ENCODE measurements at regions not wholly inside any gene's neighbourhood (a gene's known extent, or its start where the extent isn't known, plus 50 kb on each side); places are given as distances from the start of the nearest gene placed in this dataset.
"Not testable (repeated sequence)": the region's sequence is repeated elsewhere in the genome, so short reads cannot be mapped to it uniquely, and the experiment has no call there.

DNA sequence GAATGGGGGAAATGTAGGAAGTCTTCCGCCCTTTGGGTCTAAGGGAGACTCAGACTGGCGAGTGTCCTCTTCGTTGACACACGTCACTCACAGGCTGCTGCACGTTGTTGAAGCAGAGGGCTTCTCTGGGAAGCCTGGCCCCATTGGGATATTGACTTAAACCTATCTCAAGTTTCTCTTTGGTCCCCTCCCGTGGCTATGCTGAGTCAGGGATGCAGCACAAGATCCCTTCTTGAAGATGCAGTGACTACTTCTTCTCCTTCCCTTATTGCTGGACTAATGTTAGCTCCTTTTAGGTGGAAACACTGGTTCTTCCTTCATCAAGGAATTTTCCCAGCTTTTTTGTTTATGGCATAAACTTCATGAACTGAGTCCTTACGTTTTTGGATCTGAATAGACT is 89.8 kb upstream of the CCDC71L start:
- TF ChIP-seq, protein P1, sequence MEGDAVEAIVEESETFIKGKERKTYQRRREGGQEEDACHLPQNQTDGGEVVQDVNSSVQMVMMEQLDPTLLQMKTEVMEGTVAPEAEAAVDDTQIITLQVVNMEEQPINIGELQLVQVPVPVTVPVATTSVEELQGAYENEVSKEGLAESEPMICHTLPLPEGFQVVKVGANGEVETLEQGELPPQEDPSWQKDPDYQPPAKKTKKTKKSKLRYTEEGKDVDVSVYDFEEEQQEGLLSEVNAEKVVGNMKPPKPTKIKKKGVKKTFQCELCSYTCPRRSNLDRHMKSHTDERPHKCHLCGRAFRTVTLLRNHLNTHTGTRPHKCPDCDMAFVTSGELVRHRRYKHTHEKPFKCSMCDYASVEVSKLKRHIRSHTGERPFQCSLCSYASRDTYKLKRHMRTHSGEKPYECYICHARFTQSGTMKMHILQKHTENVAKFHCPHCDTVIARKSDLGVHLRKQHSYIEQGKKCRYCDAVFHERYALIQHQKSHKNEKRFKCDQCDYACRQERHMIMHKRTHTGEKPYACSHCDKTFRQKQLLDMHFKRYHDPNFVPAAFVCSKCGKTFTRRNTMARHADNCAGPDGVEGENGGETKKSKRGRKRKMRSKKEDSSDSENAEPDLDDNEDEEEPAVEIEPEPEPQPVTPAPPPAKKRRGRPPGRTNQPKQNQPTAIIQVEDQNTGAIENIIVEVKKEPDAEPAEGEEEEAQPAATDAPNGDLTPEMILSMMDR (conservative IDR thresholded peaks at IDR 0.05): no peak
- no peak for TF ChIP-seq EZH2 (IDR thresholded peaks at IDR 0.05; ENCODE audit: low read depth)
- Histone ChIP-seq H3K4me3 (no peak overlapping the region), H2AFZ (no peak overlapping the region), H3K36me3 (ENCODE audit: low read depth) (no peaks in the 10 kb centered on the region), H3K4me2 (no peak overlapping the region), H3K9me2 (ENCODE audit: insufficient read depth) (no peaks in the 10 kb centered on the region), H3K9me3 (ENCODE audit: insufficient read depth, low read depth) (no peaks in the 10 kb centered on the region), H3K27me3 (ENCODE audit: insufficient read depth, low read depth) (no peaks in the 10 kb centered on the region), H4K20me1 (ENCODE audit: insufficient read depth) (no peaks in the 10 kb centered on the region), H3K79me2 (ENCODE audit: low read depth) (no peaks in the 10 kb centered on the region), H3F3A (ENCODE audit: insufficient read depth, low read depth) (peaks cover 9% of the 10 kb centered on the region; the same call in 1 of the 2 replicates), H3K27ac (no peak overlapping the region), H3K4me1 (replicated peaks; ENCODE audit: insufficient read depth) (no peaks in the 10 kb centered on the region; the same call in 1 of the 2 replicates)
- POLR2A ChIA-PET (ENCODE audit: unreplicated experiment): no interaction called here
- BruUV-seq (replicated peaks): no TSS peak
- CTCF ChIA-PET: no interaction called here
- DNase-seq: no peak
- intact Hi-C loops (cut with micrococcal nuclease; ENCODE audit: unreplicated experiment): no loop called here

DNA sequence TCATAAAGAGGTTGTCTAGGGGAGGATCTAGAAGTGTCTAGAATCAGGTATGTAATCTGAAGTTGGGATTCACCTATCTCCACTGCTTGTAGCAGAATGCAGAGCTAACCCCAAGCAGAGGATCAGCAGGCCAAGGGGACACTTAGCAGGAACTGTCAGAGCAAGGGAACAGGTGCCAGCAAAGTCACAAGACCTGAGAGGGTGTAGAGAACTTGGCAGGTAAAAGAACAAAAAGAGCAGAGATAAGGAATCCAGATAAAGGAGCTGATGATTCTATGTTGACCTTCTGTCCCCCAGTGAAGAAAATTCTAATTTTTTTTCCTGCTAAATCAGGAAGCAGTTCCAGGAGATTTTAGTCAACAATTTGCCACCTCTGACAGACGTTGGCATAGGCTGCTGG is 91.4 kb upstream of the CCDC71L start:
- no peak overlapping the region for H2AFZ ChIP-seq
- H3K4me1 ChIP-seq (replicated peaks; ENCODE audit: insufficient read depth): no peaks in the 10 kb centered on the region; the same call in 1 of the 2 replicates
- ChIA-PET POLR2A (ENCODE audit: unreplicated experiment) (interaction anchor here (0.6 to 1.1 kb wide), 5 partner anchors 16 to 468 kb away, joined by 4 to 10 read pairs (median 5); partner anchors contain the start of genes HBP1 and NAMPT), CTCF (interaction anchor here (1.0 to 1.4 kb wide), 2 partner anchors 15 to 73 kb away, joined by 3 to 5 read pairs; no protein-coding TSS in a partner anchor)
- peak in 1 of 2 experiments; percentile 49 for DNase-seq
- no peaks in the 10 kb centered on the region for H3K79me2 ChIP-seq (ENCODE audit: low read depth)
- no peak overlapping the region for H3K27ac ChIP-seq
- TF ChIP-seq, protein P1 (conservative IDR thresholded peaks at IDR 0.05): no peak
- TF ChIP-seq EZH2 (IDR thresholded peaks at IDR 0.05; ENCODE audit: low read depth): no peak
- no peak overlapping the region for H3K4me3 ChIP-seq
- no TSS peak for BruUV-seq (replicated peaks)
- H3K9me2 ChIP-seq (ENCODE audit: insufficient read depth): no peaks in the 10 kb centered on the region
- H3K36me3 ChIP-seq (ENCODE audit: low read depth): no peaks in the 10 kb centered on the region
- no peak overlapping the region for H3K4me2 ChIP-seq
- intact Hi-C loops (cut with micrococcal nuclease; ENCODE audit: unreplicated experiment): no loop called here
- H3F3A ChIP-seq (ENCODE audit: insufficient read depth, low read depth): peaks cover 9% of the 10 kb centered on the region; the same call in 1 of the 2 replicates
- no peaks in the 10 kb centered on the region for H4K20me1 ChIP-seq (ENCODE audit: insufficient read depth)
- no peaks in the 10 kb centered on the region for H3K27me3 ChIP-seq (ENCODE audit: insufficient read depth, low read depth)
- H3K9me3 ChIP-seq (ENCODE audit: insufficient read depth, low read depth): no peaks in the 10 kb centered on the region

DNA sequence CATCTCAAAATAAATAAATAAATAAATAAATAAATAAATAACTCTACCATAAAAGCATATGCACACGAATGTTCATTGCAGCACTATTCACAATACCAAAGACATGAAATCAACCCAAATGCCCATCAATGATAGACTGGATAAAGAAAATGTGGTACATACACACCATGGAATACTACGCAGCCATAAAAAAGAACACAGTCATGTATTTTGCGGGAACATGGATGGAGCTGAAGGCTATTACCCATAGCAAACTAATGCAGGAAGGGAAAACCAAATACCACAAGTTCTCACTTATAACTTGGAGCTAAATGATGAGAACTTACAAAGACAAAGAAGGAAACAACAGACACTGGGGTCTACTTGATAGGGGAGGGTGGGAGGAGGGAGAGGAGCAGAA is 94.1 kb upstream of the CCDC71L start:
- H3K9me2 ChIP-seq (ENCODE audit: insufficient read depth); CTCF ChIA-PET; DNase-seq; H3K4me1 ChIP-seq (replicated peaks; ENCODE audit: insufficient read depth); intact Hi-C loops (cut with micrococcal nuclease; ENCODE audit: unreplicated experiment); H3K4me3 ChIP-seq; H3K27me3 ChIP-seq (ENCODE audit: insufficient read depth, low read depth); H3K9me3 ChIP-seq (ENCODE audit: insufficient read depth, low read depth); H2AFZ ChIP-seq; H3K27ac ChIP-seq; H3K4me2 ChIP-seq; H3K79me2 ChIP-seq (ENCODE audit: low read depth); H3K36me3 ChIP-seq (ENCODE audit: low read depth); H4K20me1 ChIP-seq (ENCODE audit: insufficient read depth); BruUV-seq (replicated peaks); H3F3A ChIP-seq (ENCODE audit: insufficient read depth, low read depth): not testable (repeated sequence)
- POLR2A ChIA-PET (ENCODE audit: unreplicated experiment): interaction anchor here (0.6 kb wide), 1 partner anchor 861 kb away, joined by 3 read pairs; no protein-coding TSS in a partner anchor

DNA sequence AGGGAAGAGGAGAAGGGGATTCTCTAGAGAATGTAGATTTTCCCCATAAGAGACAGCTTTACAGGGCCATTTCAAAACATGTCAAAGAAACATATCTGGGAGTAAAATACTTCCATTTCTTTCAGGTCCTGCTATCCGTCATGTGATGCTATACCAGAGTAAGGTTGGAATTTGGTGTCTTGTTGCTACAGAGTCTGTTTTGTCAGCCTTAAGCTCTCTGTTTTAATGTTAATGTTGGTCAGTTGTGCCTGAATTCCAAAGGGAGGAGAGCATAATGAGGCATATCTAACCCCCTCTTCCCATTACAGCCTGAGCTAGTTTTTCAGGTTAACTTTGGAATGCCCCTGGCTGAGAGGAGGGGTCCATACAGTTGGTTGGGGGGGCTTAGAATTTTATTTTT is 94.7 kb upstream of the CCDC71L start:
- POLR2A ChIA-PET (ENCODE audit: unreplicated experiment): no interaction called here
- no peak overlapping the region for H3K4me3 ChIP-seq
- H3K4me2 ChIP-seq: no peak overlapping the region
- H3F3A ChIP-seq (ENCODE audit: insufficient read depth, low read depth): peaks cover 9% of the 10 kb centered on the region; the same call in 1 of the 2 replicates
- H3K36me3 ChIP-seq (ENCODE audit: low read depth): no peaks in the 10 kb centered on the region
- no TSS peak for BruUV-seq (replicated peaks)
- no peak for TF ChIP-seq EZH2 (IDR thresholded peaks at IDR 0.05; ENCODE audit: low read depth)
- TF ChIP-seq, protein P1 (conservative IDR thresholded peaks at IDR 0.05): no peak
- no peaks in the 10 kb centered on the region for H3K79me2 ChIP-seq (ENCODE audit: low read depth)
- no peaks in the 10 kb centered on the region for H3K9me3 ChIP-seq (ENCODE audit: insufficient read depth, low read depth)
- H3K27ac ChIP-seq: no peak overlapping the region
- intact Hi-C loops (cut with micrococcal nuclease; ENCODE audit: unreplicated experiment): no loop called here
- no peak for DNase-seq
- H2AFZ ChIP-seq: no peak overlapping the region
- H3K4me1 ChIP-seq (replicated peaks; ENCODE audit: insufficient read depth): no peaks in the 10 kb centered on the region; the same call in 1 of the 2 replicates
- CTCF ChIA-PET: no interaction called here
- no peaks in the 10 kb centered on the region for H3K27me3 ChIP-seq (ENCODE audit: insufficient read depth, low read depth)
- no peaks in the 10 kb centered on the region for H4K20me1 ChIP-seq (ENCODE audit: insufficient read depth)
- H3K9me2 ChIP-seq (ENCODE audit: insufficient read depth): no peaks in the 10 kb centered on the region
